Adipocyte (in vitro differentiated cells): ENCODE measurements at regions not wholly inside any gene's neighbourhood (a gene's known extent, or its start where the extent isn't known, plus 50 kb on each side); places are given as distances from the start of the nearest gene placed in this dataset.

Source experiments
- DNase-seq: peaks from one replicate; pipeline ENCODE4 v3.0.0-alpha.2; 2015; ENCODE audit warnings: low read depth
- H3K27me3 ChIP-seq: replicated peaks from 2 replicates; pipeline ENCODE4 v1.7.0; 2013; ENCODE audit warnings: mild to moderate bottlenecking, low read length, moderate library complexity; ENCODE audit not compliant: control insufficient read depth, insufficient read depth
- H3K36me3 ChIP-seq: 2 replicates; pipeline ENCODE4 v1.7.0; 2013; ENCODE audit warnings: low read length, mild to moderate bottlenecking, moderate library complexity; ENCODE audit not compliant: control insufficient read depth, insufficient read depth, severe bottlenecking
- H3K4me1 ChIP-seq: 2 replicates; pipeline ENCODE4 v1.7.0; 2013; ENCODE audit warnings: mild to moderate bottlenecking, low read length, moderate library complexity; ENCODE audit not compliant: control insufficient read depth, insufficient read depth
- H3K4me3 ChIP-seq: 2 replicates; pipeline ENCODE4 v1.7.0; 2013; ENCODE audit warnings: mild to moderate bottlenecking, low read length, moderate library complexity
- H3K9ac ChIP-seq: 2 replicates; pipeline ENCODE4 v1.7.0; 2013; ENCODE audit warnings: mild to moderate bottlenecking, low read length, moderate library complexity
- H3K9me3 ChIP-seq: 2 replicates; pipeline ENCODE4 v1.7.0; 2013; ENCODE audit warnings: mild to moderate bottlenecking, low read length, moderate library complexity; ENCODE audit not compliant: control insufficient read depth

DNA sequence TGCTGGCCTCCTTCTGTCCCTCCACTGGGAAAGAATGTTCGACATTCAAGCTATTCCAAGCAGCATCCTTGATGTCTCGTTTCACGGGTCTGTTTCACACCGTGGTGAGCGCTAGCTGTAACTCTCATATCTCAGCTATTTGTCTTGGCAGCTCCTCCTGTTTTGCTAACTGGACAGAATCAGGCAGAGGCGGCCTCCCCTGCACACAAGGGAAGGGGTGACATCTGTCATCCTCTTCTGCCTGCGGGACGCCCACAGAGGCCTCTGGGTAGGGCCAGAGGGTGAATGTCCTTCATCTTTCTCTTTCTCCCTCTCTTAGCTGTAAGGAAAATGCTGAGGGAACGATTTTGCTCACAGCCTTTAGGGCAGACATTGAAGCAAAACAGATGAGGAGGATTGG is 232.8 kb upstream of the GMDS start:
- Histone ChIP-seq H3K27me3 (no peaks in the 10 kb centered on the region), H3K36me3 (no peaks in the 10 kb centered on the region)

DNA sequence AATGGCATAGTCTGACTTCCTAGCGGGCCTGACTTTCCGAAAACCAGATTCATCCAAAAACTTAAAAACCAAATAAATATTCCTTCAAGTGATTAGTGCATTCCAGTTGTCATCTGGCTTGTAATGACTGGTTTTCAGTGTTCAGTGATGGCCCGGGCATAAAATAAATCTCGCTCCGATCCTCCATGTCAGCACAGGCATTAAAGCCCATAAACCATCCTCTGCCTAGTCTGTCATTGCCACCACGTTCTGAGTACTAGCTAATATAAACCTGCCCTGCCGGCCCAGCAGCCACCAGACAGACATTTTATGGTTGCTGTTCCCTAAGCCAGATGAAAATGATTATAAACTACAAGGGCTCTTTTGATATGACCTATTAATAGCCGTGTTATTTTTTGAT is 232.3 kb upstream of the GMDS start:
- no peak overlapping the region for H3K4me3 ChIP-seq
- no peaks in the 10 kb centered on the region for H3K36me3 ChIP-seq
- peaks cover 17% of the 10 kb centered on the region for H3K4me1 ChIP-seq
- no peak for DNase-seq
- no peak overlapping the region for H3K9ac ChIP-seq
- peaks cover 6% of the 10 kb centered on the region for H3K9me3 ChIP-seq
- no peaks in the 10 kb centered on the region for H3K27me3 ChIP-seq

More for the DNA sequence above, 232.8 kb upstream of the GMDS start:
- Histone ChIP-seq H3K4me1 (peaks cover 17% of the 10 kb centered on the region), H3K4me3 (no peak overlapping the region), H3K9me3 (peaks cover 11% of the 10 kb centered on the region), H3K9ac (no peak overlapping the region)
- peak; percentile 45 for DNase-seq

DNA sequence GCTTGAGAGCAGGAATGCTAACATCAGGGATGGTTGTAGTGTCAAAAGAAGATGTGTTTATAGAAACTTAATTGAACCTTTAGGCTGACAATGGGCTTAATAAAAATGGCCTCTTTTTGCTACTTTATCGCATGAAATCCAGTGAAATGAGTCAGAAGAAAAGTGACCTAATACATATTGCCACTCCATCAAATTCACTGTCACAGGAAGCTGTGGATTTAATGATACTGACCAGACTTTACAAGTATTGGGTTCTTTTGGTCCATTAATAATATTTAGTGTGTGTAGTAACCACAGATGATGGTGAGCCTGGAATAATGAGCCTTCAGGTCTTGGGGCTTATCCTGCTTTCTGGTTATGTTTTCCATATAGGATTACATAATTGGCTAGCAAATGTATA is 231.8 kb upstream of the GMDS start:
- peaks cover 1% of the 10 kb centered on the region for H3K9me3 ChIP-seq
- H3K4me1 ChIP-seq, result peaks cover 17% of the 10 kb centered on the region
- no peak for DNase-seq
- no peaks in the 10 kb centered on the region for H3K27me3 ChIP-seq
- no peak overlapping the region for H3K9ac ChIP-seq
- no peak overlapping the region for H3K4me3 ChIP-seq
- no peaks in the 10 kb centered on the region for H3K36me3 ChIP-seq

DNA sequence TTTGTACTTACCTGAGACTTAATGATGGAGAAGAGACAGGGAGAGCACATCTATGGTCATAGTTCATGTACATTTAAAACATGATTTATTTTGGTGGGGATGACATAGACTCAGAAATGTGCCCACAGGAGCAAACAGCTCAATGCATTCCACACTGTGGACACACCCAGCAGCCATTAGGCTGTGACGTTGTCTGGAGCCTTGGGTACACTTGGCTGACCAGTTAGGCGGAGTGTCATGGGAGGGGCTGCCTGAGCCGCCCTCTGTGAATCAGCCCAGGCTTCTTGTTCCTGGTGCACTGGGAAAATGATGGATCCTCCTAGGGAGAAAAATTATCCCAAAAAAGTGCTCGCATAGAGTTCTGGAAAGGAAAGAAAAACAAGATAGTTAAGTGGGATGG is 231.0 kb upstream of the GMDS start:
- H3K4me1 ChIP-seq, result peaks cover 17% of the 10 kb centered on the region
- H3K9ac ChIP-seq, result no peak overlapping the region
- H3K4me3 ChIP-seq, result no peak overlapping the region
- H3K36me3 ChIP-seq, result no peaks in the 10 kb centered on the region
- no peaks in the 10 kb centered on the region for H3K9me3 ChIP-seq
- H3K27me3 ChIP-seq, result no peaks in the 10 kb centered on the region
- DNase-seq, result peak; percentile 22

DNA sequence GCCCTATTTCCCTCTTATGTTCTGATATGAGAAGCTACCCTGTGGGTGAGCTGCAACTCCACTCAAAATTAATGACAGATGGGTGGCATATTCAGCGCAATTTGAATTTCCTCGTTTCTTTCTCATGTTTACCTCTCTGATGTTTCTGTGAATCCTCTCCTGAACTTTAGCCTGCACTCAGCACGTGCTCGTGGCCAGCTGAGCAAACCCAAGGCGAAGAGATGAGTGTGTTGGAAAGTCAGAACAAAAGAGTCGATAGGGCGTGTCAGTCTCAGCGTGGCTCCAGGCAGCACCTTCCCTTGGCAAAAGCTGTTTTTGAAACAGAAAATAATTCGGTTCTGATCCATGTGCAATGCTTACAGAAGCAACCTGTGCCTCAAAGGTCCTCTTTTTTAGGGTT is 226.1 kb upstream of the GMDS start:
- no peak overlapping the region for H3K4me3 ChIP-seq
- no peaks in the 10 kb centered on the region for H3K36me3 ChIP-seq

DNA sequence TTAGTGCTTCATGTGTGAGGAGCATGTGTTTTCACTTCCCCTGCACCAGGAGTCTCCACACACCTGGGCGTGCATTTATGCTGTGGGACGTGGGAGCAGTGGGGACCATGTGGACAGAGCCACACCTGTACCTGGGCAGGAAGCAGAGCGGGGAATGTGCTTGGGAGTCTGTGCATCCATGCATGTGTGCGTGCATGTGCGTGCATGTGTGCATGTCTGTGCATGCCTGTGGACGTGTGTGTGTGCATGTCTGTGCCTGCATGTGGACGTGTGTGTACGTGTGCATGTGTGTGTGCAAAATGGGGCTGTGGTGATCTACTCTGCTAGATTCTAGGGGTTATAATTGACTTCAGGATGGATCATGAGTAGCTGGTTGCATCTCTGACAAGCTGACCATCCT is 224.0 kb upstream of the GMDS start:
- H3K9ac ChIP-seq, result no peak overlapping the region
- H3K4me1 ChIP-seq, result no peaks in the 10 kb centered on the region
- H3K4me3 ChIP-seq, result no peak overlapping the region
- no peaks in the 10 kb centered on the region for H3K9me3 ChIP-seq
- no peak for DNase-seq
- H3K36me3 ChIP-seq, result no peaks in the 10 kb centered on the region
- peaks cover 19% of the 10 kb centered on the region for H3K27me3 ChIP-seq

More for the DNA sequence above, 226.1 kb upstream of the GMDS start:
- no peaks in the 10 kb centered on the region for H3K9me3 ChIP-seq
- H3K9ac ChIP-seq, result no peak overlapping the region
- no peak for DNase-seq
- H3K27me3 ChIP-seq, result peaks cover 18% of the 10 kb centered on the region
- H3K4me1 ChIP-seq, result no peaks in the 10 kb centered on the region

DNA sequence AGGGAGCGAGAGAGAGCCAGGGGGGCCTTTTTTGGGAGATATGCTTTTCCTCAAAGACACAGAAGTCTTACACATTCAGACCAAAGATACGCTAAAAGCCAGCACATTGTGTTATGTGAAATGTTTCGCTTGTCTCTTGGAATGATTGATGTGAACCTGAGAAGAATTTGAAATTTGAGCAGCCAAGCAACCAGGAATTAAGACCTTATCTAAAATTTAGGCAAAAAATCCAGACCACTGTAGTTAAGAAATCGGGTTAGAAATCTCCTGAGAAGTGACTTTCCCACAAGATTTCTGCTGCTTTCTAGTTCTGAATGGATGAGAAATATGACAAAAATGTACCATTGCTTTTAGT is 223.2 kb upstream of the GMDS start:
- Histone ChIP-seq H3K4me3 (no peak overlapping the region), H3K9me3 (no peaks in the 10 kb centered on the region), H3K9ac (no peak overlapping the region), H3K27me3 (peaks cover 19% of the 10 kb centered on the region), H3K4me1 (no peaks in the 10 kb centered on the region), H3K36me3 (no peaks in the 10 kb centered on the region)
- DNase-seq, result peak; percentile 47

DNA sequence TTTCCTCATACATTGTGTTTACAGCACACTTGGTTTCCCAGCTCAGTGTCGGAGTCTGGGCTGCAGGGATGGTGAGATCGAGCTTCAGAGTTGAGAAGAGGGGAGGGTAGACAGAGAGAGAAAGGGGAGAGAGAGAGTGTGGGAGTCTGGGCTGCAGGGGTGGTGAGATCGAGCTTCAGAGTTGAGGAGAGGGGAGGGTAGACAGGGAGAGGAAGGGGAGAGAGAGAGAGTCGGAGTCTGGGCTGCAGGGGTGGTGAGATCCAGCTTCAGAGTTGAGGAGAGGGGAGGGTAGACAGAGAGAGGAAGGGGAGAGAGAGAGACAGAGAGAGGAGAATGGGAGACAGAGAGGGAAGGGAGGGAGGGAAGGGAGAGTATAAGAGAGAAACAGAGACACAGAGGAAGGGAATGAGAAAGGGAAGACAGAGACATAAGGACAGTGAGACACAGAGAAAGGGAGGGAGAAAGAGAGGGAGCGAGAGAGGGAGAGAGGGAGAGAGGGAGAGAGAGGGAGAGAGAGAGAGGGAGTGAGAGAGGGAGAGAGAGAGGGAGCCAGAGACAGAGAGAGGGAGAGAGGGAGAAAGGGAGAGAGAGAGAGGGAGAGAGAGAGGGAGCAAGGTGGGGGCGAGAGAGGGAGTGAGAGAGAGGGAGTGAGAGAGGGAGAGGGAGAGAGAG is 222.7 kb upstream of the GMDS start:
- no peak overlapping the region for H3K9ac ChIP-seq
- H3K4me3 ChIP-seq, result no peak overlapping the region
- no peaks in the 10 kb centered on the region for H3K9me3 ChIP-seq
- no peak for DNase-seq
- peaks cover 19% of the 10 kb centered on the region for H3K27me3 ChIP-seq
- no peaks in the 10 kb centered on the region for H3K4me1 ChIP-seq
- H3K36me3 ChIP-seq, result no peaks in the 10 kb centered on the region

DNA sequence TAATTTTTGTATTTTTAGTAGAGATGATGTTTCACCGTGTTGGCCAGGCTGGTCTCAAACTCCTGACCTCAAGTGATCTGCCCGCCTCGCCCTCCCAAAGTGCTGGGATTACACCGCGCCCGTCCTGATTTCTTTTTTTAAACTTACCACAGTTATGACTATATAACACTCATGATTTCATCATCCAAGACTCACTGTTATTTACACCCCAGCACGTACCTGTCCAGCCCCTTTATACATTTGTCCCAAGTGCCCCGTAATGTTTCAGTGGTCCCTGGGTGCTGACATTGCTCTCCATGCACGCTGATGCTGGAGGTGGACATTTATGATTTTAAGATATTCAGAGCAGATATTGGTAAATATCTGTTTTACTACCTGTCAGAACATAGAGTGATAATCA is 219.9 kb upstream of the GMDS start:
- H3K27me3 ChIP-seq, result peaks cover 19% of the 10 kb centered on the region
- H3K4me3 ChIP-seq, result no peak overlapping the region
- no peaks in the 10 kb centered on the region for H3K4me1 ChIP-seq
- H3K9me3 ChIP-seq, result no peaks in the 10 kb centered on the region
- no peak overlapping the region for H3K9ac ChIP-seq
- DNase-seq, result no peak
- H3K36me3 ChIP-seq, result no peaks in the 10 kb centered on the region

DNA sequence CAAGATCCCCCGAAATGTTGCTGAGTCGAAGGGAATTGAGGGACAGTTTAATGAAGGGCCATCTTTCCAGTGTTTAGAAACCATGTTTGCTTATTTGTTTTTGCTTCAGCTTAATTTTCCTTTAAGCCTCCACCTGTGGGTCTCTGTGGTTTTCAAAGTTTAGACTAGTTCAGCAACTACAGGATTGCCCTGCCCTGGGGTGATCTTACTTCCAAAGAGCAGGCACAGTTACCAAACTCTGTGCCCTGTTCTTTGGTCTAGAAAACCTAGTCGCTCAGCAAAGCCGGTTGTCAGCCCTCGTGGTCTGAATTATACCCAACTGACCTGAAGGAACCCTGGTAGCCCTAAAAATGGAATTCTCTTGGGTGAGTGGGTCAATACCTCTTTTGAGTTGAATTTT is 219.2 kb upstream of the GMDS start:
- Histone ChIP-seq H3K9ac (no peak overlapping the region), H3K27me3 (peaks cover 17% of the 10 kb centered on the region), H3K4me3 (no peak overlapping the region), H3K4me1 (no peaks in the 10 kb centered on the region), H3K36me3 (no peaks in the 10 kb centered on the region), H3K9me3 (no peaks in the 10 kb centered on the region)
- no peak for DNase-seq

DNA sequence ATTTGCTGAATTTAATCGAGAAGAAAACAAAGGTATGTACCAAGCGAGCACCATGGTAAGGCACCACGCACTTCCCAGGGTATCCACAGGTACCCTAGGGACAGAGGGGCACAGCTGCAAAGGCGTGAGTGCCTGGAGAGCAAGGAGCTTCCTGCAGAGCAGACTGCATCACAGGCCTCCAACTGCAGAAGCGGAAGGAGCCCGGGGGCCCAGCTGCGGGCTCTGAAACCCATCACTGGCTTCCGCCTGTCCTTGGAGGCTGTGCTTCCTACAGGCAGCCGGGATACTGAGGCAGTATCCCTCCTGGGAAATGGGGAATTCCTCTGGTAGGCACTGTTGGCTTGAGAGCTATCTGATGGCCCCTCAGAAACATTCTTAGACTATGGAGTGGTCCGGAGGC is 217.4 kb upstream of the GMDS start:
- Histone ChIP-seq H3K27me3 (peaks cover 13% of the 10 kb centered on the region), H3K9ac (no peak overlapping the region), H3K36me3 (no peaks in the 10 kb centered on the region), H3K9me3 (no peaks in the 10 kb centered on the region), H3K4me1 (no peaks in the 10 kb centered on the region), H3K4me3 (no peak overlapping the region)
- DNase-seq, result no peak

DNA sequence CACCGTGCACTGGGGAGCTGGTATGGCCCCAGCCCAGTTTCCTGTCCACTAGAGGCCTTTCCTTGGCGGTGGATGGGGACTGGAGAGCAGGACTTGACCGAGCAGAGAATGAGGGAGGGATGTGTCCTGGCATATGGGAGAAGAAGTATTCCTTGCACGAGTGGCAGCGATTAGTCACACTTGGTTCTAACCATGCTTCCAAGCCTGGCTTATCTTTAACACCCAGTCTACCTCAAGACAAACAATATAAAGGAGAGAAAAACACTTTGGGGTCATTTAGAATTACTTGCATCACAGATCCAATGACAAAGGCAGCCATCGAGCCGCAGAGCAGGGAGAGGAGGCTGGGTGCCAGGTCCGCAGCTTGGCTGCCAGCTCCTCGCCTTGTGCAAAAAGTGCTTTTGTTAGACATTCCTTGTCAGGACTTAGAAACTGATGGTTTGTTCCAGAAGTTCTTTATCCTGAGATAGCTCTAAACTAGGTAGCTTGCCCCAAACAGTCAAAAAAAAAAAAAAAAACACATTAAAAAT is 214.9 kb upstream of the GMDS start:
- H3K4me1 ChIP-seq, result no peaks in the 10 kb centered on the region
- no peak for DNase-seq
- no peak overlapping the region for H3K4me3 ChIP-seq
- H3K9ac ChIP-seq, result no peak overlapping the region
- H3K9me3 ChIP-seq, result no peaks in the 10 kb centered on the region
- H3K27me3 ChIP-seq, result no peaks in the 10 kb centered on the region
- no peaks in the 10 kb centered on the region for H3K36me3 ChIP-seq
